Cardiac muscle cell (in vitro differentiated cells and primary cell): ENCODE measurements at regions not wholly inside any gene's neighbourhood (a gene's known extent, or its start where the extent isn't known, plus 50 kb on each side); places are given as distances from the start of the nearest gene placed in this dataset.

Experiments
- DNase-seq, 2 donors: peaks; one replicate each; pipeline versions ENCODE4 v3.0.0 to v3.0.0-alpha.2; 2010 to 2017; ENCODE audit warnings: low read depth in 1 of 2, low spot score in 1 of 2
- H3K27ac ChIP-seq: fragments of 200-600 bp; sonication (generic); 2 replicates; pipeline ENCODE4 v1.5.1; 2016
- H3K27me3 ChIP-seq: fragments of 200-600 bp; sonication (generic); 2 replicates; pipeline ENCODE4 v1.6.0; 2016; ENCODE audit warnings: control low read depth
- H3K36me3 ChIP-seq: fragments of 200-600 bp; sonication (generic); 2 replicates; pipeline ENCODE4 v1.5.1; 2016; ENCODE audit warnings: control low read depth
- H3K4me1 ChIP-seq: fragments of 200-600 bp; sonication (generic); 2 replicates; pipeline ENCODE4 v1.8.1; 2017; ENCODE audit warnings: low read depth, mild to moderate bottlenecking, mixed run types
- H3K4me3 ChIP-seq: fragments of 200-600 bp; sonication (generic); 2 replicates; pipeline ENCODE4 v1.5.1; 2016; ENCODE audit warnings: mild to moderate bottlenecking
- H3K9me3 ChIP-seq: fragments of 200-600 bp; sonication (generic); 2 replicates; pipeline ENCODE4 v1.5.1; 2017; ENCODE audit warnings: low read depth, mild to moderate bottlenecking, control low read depth
- CTCF ChIP-seq: IDR thresholded peaks from 2 replicates; pipeline ENCODE4 v1.5.1; 2012; ENCODE audit warnings: low read depth, mild to moderate bottlenecking, low read length

- Histone ChIP-seq H3K27ac (no peak overlapping the region), H3K4me3 (no peak overlapping the region), H3K27me3 (no peaks in the 10 kb centered on the region), H3K9me3 (no peaks in the 10 kb centered on the region), H3K4me1 (no peaks in the 10 kb centered on the region), H3K36me3 (no peaks in the 10 kb centered on the region)
- TF ChIP-seq CTCF, result no peak
- DNase-seq, result no peak
Measured at GRCh38 chr4:171667906-171668305, 145.3 kb upstream of the GALNTL6 start.

- Histone ChIP-seq H3K27ac (no peak overlapping the region), H3K4me1 (no peaks in the 10 kb centered on the region), H3K4me3 (no peak overlapping the region), H3K27me3 (no peaks in the 10 kb centered on the region), H3K9me3 (no peaks in the 10 kb centered on the region), H3K36me3 (no peaks in the 10 kb centered on the region)
- TF ChIP-seq CTCF, result no peak
- no peak for DNase-seq
Measured at GRCh38 chr4:171651071-171651470, 162.1 kb upstream of the GALNTL6 start.

GRCh38 chr4:171650543-171650942 lies 162.7 kb upstream of the GALNTL6 start:
- H3K27ac ChIP-seq, result no peak overlapping the region
- H3K9me3 ChIP-seq, result no peaks in the 10 kb centered on the region
- H3K36me3 ChIP-seq, result no peaks in the 10 kb centered on the region
- TF ChIP-seq CTCF, result no peak
- H3K4me1 ChIP-seq, result no peaks in the 10 kb centered on the region
- peak in 1 of 2 donors; percentile 10 for DNase-seq
- H3K4me3 ChIP-seq, result no peak overlapping the region
- H3K27me3 ChIP-seq, result no peaks in the 10 kb centered on the region

- TF ChIP-seq CTCF, result no peak
- no peaks in the 10 kb centered on the region for H3K27me3 ChIP-seq
- no peak overlapping the region for H3K27ac ChIP-seq
- DNase-seq, result no peak
- no peak overlapping the region for H3K4me3 ChIP-seq
- H3K36me3 ChIP-seq, result no peaks in the 10 kb centered on the region
- H3K9me3 ChIP-seq, result no peaks in the 10 kb centered on the region
- no peaks in the 10 kb centered on the region for H3K4me1 ChIP-seq
Measured at GRCh38 chr4:171648926-171649325, 164.3 kb upstream of the GALNTL6 start.

GRCh38 chr4:171646984-171647383 lies 166.2 kb upstream of the GALNTL6 start:
- H3K27me3 ChIP-seq, result no peaks in the 10 kb centered on the region
- no peak for TF ChIP-seq CTCF
- H3K27ac ChIP-seq, result no peak overlapping the region
- no peak for DNase-seq
- no peaks in the 10 kb centered on the region for H3K4me1 ChIP-seq
- no peaks in the 10 kb centered on the region for H3K9me3 ChIP-seq
- H3K4me3 ChIP-seq, result no peak overlapping the region
- no peaks in the 10 kb centered on the region for H3K36me3 ChIP-seq
